Stimulated activated CD8-positive, alpha-beta memory T cell treated with anti-CD3 and anti-CD28 coated beads, Interleukin-4, amount 100 ng/mL, for 24 hours (primary cell): ENCODE measurements at regions not wholly inside any gene's neighbourhood (a gene's known extent, or its start where the extent isn't known, plus 50 kb on each side); places are given as distances from the start of the nearest gene placed in this dataset.
"Not testable (repeated sequence)": the region's sequence is repeated elsewhere in the genome, so short reads cannot be mapped to it uniquely, and the experiment has no call there.

Experiments
- DNase-seq: peaks from one replicate; pipeline ENCODE4 v3.0.0-alpha.2; 2020; ENCODE audit warnings: low read depth

GRCh38 chr18:11511434-11512095 lies 97.8 kb upstream of the SLC35G4 start:
- no peak for DNase-seq

GRCh38 chr18:11506856-11507255 lies 102.5 kb upstream of the SLC35G4 start:
- DNase-seq, result no peak

DNA sequence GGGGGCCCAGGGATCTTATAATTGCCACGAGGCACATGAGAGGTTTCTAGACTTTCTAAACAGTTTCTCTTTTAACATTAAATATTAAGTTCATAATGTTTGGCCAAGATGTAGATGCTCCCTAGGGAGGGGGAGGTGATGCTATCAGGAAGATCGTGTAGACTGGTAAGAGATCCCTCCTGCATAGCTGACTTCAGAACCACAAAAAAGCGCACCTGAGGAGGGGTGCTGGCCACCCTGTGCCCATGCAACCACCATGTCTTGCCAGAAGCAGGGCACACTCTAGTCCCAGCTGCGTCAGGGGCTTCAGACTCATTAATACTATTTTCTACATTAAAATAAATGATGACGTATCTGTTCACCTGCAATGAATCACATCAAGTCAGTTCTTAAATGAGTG lies 103.4 kb upstream of the SLC35G4 start:
- no peak for DNase-seq

GRCh38 chr18:11504962-11505361 lies 104.4 kb upstream of the SLC35G4 start:
- no peak for DNase-seq

GRCh38 chr18:11502368-11502767 lies 107.0 kb upstream of the SLC35G4 start:
- DNase-seq, result no peak

- DNase-seq, result no peak
Observed at GRCh38 chr18:11501352-11501751, 108.0 kb upstream of the SLC35G4 start.

- no peak for DNase-seq
Observed at GRCh38 chr18:11500153-11501122, 109.0 kb upstream of the SLC35G4 start.

- no peak for DNase-seq
Observed at GRCh38 chr18:11498821-11499220, 110.6 kb upstream of the SLC35G4 start.

GRCh38 chr18:11497585-11497984 lies 111.8 kb upstream of the SLC35G4 start:
- no peak for DNase-seq

DNA sequence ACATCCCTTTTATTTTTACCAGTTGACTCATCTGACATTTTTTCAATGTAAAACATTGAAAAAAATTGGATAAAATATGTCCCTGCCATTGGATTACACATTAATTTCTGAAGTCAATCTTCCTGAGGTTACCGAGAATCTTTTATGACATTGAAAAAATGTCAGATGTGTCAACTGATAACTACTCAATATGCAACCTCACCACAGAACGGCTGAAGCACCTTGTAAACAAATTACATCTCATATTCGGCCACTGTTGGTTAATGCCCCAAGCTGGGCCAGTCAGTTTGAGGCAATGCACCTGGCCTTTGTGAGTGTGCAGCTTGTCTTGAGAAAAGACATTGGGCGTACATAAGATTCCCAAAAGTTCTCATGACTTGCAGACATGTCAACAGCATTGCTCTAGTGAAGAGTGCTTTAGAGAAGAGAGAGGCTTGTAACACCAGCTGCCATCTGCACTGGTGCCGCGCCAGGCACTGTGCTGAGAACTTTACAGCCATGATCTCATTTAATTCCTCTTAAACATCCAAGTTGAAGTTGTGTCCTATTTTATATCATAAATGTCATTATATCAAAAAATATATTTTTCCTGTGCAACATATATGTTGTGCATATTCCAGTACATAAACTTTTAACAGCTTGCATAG lies 112.7 kb upstream of the SLC35G4 start:
- no peak for DNase-seq

DNA sequence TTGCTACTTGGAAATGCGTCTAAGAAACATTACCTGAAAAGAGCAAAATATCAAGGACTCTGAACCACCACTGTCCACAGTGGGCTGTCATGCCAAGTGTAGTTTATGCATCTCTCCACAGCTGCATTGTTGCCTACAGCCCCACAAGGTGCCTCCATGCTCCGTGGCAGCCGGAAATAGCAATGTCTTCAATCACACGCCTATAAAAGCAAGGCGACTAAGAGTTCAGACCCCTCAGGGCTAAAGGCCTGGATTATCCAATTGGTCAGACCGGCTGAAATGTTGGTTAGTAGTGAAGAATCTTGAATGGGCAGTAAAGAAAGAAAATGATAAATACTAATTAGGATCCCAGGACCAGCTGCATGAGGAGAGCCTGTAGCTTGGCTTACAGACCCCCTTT lies 114.0 kb upstream of the SLC35G4 start:
- no peak for DNase-seq

- no peak for DNase-seq
Observed at GRCh38 chr18:11494107-11494506, 115.3 kb upstream of the SLC35G4 start.

DNA sequence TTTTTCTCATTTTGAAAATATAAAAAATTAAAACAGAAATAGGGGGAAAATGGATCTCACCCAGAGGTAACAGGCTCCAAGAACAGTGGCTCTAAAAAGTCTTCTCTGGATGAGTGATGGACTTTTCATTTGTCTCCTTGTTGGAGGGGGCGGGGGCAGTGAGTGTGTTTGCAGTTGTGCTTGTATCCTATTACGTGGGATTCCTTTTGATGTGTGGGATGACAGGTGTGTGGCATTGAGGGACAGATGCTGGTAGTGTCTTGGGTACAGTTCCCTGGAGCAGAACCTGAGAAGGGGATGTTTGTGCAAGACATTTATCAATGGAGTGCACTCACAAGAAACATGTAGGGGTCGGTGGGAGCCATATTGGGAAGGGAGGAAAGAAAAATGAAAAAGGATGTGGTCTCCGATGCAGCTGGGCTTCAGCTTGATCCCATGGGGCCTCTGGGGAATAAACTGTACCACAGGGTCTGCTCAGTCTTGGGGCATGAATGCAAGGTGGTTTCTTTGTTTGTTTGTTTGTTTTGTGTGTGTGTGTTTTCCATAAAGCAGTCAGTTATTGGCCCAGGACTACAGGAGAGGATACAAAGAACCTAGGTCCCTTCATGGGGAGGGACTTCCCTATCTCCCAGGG lies 120.0 kb upstream of the SLC35G4 start:
- no peak for DNase-seq

GRCh38 chr18:11488175-11488574 lies 121.2 kb upstream of the SLC35G4 start:
- no peak for DNase-seq

DNA sequence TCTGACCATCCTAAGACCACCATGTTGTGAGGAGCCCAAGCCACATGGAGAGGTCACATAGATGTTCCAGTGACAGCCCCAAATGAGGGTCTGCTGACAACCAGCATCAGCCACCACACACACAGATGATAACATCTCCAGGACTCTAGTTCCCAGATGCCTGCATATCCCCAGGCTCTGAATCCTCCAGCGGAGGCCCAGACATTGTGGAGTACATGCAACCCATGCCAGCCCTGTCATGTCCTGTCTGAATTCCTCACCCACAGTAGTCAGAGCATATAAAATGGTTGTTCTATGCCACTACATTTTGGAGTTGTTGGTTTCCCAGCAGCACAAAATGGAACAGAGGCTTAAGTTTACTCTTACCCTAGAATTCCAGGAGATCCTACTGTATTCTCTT lies 122.0 kb upstream of the SLC35G4 start:
- no peak for DNase-seq

GRCh38 chr18:11482271-11482670 lies 127.1 kb upstream of the SLC35G4 start:
- DNase-seq, result no peak

DNA sequence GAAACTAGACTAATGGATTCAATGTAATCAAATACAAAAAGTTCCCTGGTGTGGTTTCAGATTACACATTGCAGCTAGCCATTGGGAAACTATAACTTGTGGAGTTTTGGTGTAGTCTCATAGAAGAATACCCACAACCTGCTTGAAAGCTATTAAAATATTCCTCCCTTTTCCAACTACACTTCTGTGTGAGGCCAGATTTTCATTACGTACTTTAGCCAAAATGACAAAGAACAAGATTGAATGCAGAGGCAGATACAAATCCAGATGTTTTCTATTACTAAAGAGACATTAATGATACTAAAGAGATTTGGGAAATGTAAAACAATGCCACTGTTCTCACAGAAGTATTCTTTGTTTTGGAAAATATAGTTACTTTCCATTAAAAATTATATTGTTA lies 128.7 kb upstream of the SLC35G4 start:
- no peak for DNase-seq

DNA sequence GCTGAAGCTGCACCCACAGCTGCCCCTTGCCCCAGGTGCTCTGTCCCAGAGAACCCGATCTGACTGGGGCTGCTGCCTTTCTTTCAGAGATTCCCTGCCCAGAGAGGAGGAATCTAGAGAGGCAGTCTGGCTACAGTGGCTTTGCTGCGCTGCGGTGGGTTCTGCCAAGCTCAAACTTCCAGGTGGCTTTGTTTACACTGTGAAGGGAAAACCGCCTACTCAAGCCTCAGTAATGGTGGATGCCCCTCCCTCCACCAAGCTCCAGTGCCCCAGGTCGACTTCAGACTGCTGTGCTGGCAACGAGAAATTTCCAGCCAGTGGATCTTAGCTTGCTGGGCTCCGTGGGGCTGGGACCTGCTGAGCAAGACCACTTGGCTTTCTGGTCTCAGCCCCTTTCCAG lies 130.4 kb upstream of the SLC35G4 start:
- DNase-seq, result not testable (repeated sequence)

GRCh38 chr18:11470941-11471340 lies 138.5 kb upstream of the SLC35G4 start:
- no peak for DNase-seq

- no peak for DNase-seq
Observed at GRCh38 chr18:11468617-11469016, 140.8 kb upstream of the SLC35G4 start.

GRCh38 chr18:11468120-11468519 lies 141.3 kb upstream of the SLC35G4 start:
- no peak for DNase-seq

- DNase-seq, result no peak
Observed at GRCh38 chr18:11467611-11468010, 141.8 kb upstream of the SLC35G4 start.
